ENCODE measurements at regions not wholly inside any gene's neighbourhood (a gene's known extent, or its start where the extent isn't known, plus 50 kb on each side); places are given as distances from the start of the nearest gene placed in this dataset.
"Not testable (repeated sequence)": the region's sequence is repeated elsewhere in the genome, so short reads cannot be mapped to it uniquely, and the experiment has no call there.

GRCh38 chr2:77725045-77725444 lies 202.9 kb upstream of the LRRTM4 start:
- no peak for DNase-seq

GRCh38 chr2:77734662-77735340 lies 212.6 kb upstream of the LRRTM4 start:
- not testable (repeated sequence) for DNase-seq

GRCh38 chr2:77737236-77737635 lies 215.1 kb upstream of the LRRTM4 start:
- no peak for DNase-seq

- DNase-seq: peak; percentile 17
These were observed 224.6 kb upstream of the LRRTM4 start for GRCh38 chr2:77746780-77747179.

- not testable (repeated sequence) for DNase-seq
These were observed 231.7 kb upstream of the LRRTM4 start for GRCh38 chr2:77753710-77754345.

- DNase-seq: no peak
These were observed 245.4 kb upstream of the LRRTM4 start for GRCh38 chr2:77767388-77768076.

- no peak for DNase-seq
These were observed 246.3 kb upstream of the LRRTM4 start for GRCh38 chr2:77768508-77768907.

GRCh38 chr2:77778917-77779316 lies 256.7 kb upstream of the LRRTM4 start:
- no peak for DNase-seq

GRCh38 chr2:77793500-77793899 lies 271.3 kb upstream of the LRRTM4 start:
- DNase-seq: not testable (repeated sequence)

GRCh38 chr2:77796397-77796796 lies 274.2 kb upstream of the LRRTM4 start:
- DNase-seq: no peak

- DNase-seq: no peak
These were observed 274.9 kb upstream of the LRRTM4 start for GRCh38 chr2:77797088-77797487.

GRCh38 chr2:77800410-77800809 lies 278.2 kb upstream of the LRRTM4 start:
- no peak for DNase-seq

- DNase-seq: no peak
These were observed 285.5 kb upstream of the LRRTM4 start for GRCh38 chr2:77807531-77808215.

- DNase-seq: no peak
These were observed 286.4 kb upstream of the LRRTM4 start for GRCh38 chr2:77808599-77808998.

GRCh38 chr2:77813599-77813998 lies 291.4 kb upstream of the LRRTM4 start:
- no peak for DNase-seq

GRCh38 chr2:77816618-77817017 lies 294.4 kb upstream of the LRRTM4 start:
- DNase-seq: no peak

- no peak for DNase-seq
These were observed 296.0 kb upstream of the LRRTM4 start for GRCh38 chr2:77818186-77818585.

GRCh38 chr2:77823028-77823427 lies 300.9 kb upstream of the LRRTM4 start:
- DNase-seq: no peak

GRCh38 chr2:77831060-77831459 lies 308.9 kb upstream of the LRRTM4 start:
- no peak for DNase-seq

GRCh38 chr2:77831471-77831870 lies 309.3 kb upstream of the LRRTM4 start:
- no peak for DNase-seq

GRCh38 chr2:77831898-77832297 lies 309.7 kb upstream of the LRRTM4 start:
- DNase-seq: no peak

- no peak for DNase-seq
These were observed 312.3 kb upstream of the LRRTM4 start for GRCh38 chr2:77834360-77835002.

- DNase-seq: no peak
These were observed 316.3 kb upstream of the LRRTM4 start for GRCh38 chr2:77838441-77838840.

Measured in NCI-H748 treated with DMSO at 0.1 percent for 48 hours (cell line).